Activated T-helper 17 cell treated with anti-CD3 and anti-CD28 coated beads, Interleukin-2, amount 50 U/mL, for 72 hours (primary cell): ENCODE measurements at regions not wholly inside any gene's neighbourhood (a gene's known extent, or its start where the extent isn't known, plus 50 kb on each side); places are given as distances from the start of the nearest gene placed in this dataset.
"Not testable (repeated sequence)": the region's sequence is repeated elsewhere in the genome, so short reads cannot be mapped to it uniquely, and the experiment has no call there.

Experiments used
- ATAC-seq: fragments of 150-1000 bp; cut with Tn5 transposase; replicated peaks from 2 replicates; pipeline ENCODE4 v1.10.0; 2021; ENCODE audit warnings: mild to moderate bottlenecking, moderate library complexity
- H3K27ac Mint-ChIP-seq: one replicate; pipeline ENCODE4 v1.8.0; 2022; ENCODE audit warnings: mixed read lengths
- H3K27me3 Mint-ChIP-seq: one replicate; pipeline ENCODE4 v1.8.0; 2022; ENCODE audit warnings: mixed read lengths
- H3K36me3 Mint-ChIP-seq: one replicate; pipeline ENCODE4 v1.8.0; 2022; ENCODE audit warnings: low read depth, mild to moderate bottlenecking, mixed read lengths
- H3K4me1 Mint-ChIP-seq: one replicate; pipeline ENCODE4 v1.8.0; 2022; ENCODE audit warnings: mixed read lengths
- H3K4me3 Mint-ChIP-seq: one replicate; pipeline ENCODE4 v1.8.0; 2022; ENCODE audit warnings: mild to moderate bottlenecking, mixed read lengths
- H3K9me3 Mint-ChIP-seq: one replicate; pipeline ENCODE4 v1.8.0; 2022; ENCODE audit warnings: mixed read lengths

- Mint-ChIP-seq H3K4me3 (no peak overlapping the region), H3K4me1 (peaks cover 5% of the 10 kb centered on the region), H3K36me3 (no peaks in the 10 kb centered on the region), H3K27ac (no peak overlapping the region), H3K9me3 (no peaks in the 10 kb centered on the region), H3K27me3 (no peaks in the 10 kb centered on the region)
- no peak for ATAC-seq
Measured at GRCh38 chr21:28385845-28386244, 606.8 kb downstream of the LTN1 start.

DNA sequence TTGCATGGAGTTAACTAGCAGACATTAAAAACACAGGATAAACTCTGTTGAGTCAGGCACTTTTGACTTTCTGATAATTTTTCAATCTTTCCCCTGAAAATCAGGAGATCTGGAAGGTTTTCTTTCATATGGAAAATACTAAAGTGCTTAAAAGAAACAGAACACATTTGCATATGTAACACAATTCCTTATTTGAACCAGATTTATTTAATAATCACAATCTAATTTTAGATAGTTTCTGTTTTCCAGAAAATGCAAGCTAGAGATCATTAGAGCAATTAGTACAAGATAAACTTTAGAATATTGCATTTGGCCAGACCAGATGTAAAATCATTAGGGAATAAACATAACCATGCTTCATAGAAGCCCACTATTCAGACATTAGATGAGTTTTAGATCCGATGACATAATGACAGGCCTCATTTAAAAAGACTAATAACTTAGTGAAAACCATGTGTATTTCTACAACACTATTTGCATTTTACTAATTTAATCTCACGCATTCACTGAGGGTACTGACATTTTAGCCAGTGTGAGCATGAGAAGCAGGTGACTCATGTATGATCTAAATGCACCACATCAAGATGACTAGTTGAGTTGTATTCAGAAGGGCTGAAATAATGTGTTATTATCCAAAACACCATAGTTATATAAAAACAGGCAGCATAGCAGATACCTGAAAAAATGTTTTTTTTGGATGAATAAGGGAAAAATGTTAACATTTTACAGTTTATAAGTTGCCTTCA lies 611.5 kb downstream of the LTN1 start:
- not testable (repeated sequence) for H3K9me3 Mint-ChIP-seq, H3K4me1 Mint-ChIP-seq, H3K4me3 Mint-ChIP-seq, ATAC-seq, H3K36me3 Mint-ChIP-seq, H3K27me3 Mint-ChIP-seq, H3K27ac Mint-ChIP-seq

GRCh38 chr21:28380241-28380640 lies 612.4 kb downstream of the LTN1 start:
- H3K4me3 Mint-ChIP-seq = no peak overlapping the region
- no peaks in the 10 kb centered on the region for H3K9me3 Mint-ChIP-seq
- ATAC-seq = no peak
- no peak overlapping the region for H3K27ac Mint-ChIP-seq
- no peaks in the 10 kb centered on the region for H3K36me3 Mint-ChIP-seq
- H3K27me3 Mint-ChIP-seq = peaks cover 2% of the 10 kb centered on the region
- H3K4me1 Mint-ChIP-seq = peaks cover 5% of the 10 kb centered on the region

DNA sequence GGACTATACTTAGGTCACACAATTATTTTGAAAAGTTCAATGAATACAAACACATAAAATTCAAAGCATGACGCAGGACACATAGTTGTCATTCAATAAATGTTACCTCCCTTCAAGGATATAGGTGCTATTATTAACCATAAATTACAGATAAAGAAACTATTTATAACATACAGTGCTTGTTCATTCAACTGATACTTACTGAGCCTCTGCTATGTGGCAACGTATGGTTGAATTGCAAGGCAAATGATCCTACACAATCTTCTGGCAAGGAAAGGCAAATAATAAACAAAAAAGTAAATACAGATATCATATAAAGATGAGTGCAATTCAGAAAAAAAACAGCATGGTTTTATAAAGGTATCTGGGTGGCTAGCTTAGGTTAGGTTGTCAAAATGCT lies 614.7 kb downstream of the LTN1 start:
- Mint-ChIP-seq H3K36me3 (no peaks in the 10 kb centered on the region), H3K9me3 (no peaks in the 10 kb centered on the region), H3K27ac (no peak overlapping the region), H3K4me3 (no peak overlapping the region), H3K4me1 (no peaks in the 10 kb centered on the region), H3K27me3 (peaks cover 4% of the 10 kb centered on the region)
- ATAC-seq = no peak

- peaks cover 4% of the 10 kb centered on the region for H3K27me3 Mint-ChIP-seq
- no peaks in the 10 kb centered on the region for H3K4me1 Mint-ChIP-seq
- ATAC-seq = no peak
- H3K4me3 Mint-ChIP-seq = no peak overlapping the region
- H3K36me3 Mint-ChIP-seq = no peaks in the 10 kb centered on the region
- H3K27ac Mint-ChIP-seq = no peak overlapping the region
- no peaks in the 10 kb centered on the region for H3K9me3 Mint-ChIP-seq
Measured at GRCh38 chr21:28375708-28376385, 616.8 kb downstream of the LTN1 start.

DNA sequence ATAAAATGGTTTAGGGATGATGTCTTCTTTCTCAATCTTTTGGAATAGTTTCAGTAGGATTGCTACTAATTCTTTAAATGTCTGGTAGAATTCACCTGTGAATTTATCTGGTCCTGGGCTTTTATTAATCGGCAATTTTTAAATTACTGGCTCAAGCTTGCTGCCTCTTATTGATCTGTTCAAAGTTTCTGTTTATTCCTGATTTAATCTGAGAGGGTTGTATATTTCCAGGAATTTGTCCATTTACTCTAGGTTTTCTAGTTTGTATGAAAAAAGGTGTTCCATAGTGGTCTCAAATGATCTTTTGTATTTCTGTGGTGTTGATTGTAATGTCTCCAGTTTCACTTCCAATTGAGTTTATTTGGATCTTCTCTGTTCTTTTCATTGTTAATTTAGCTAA lies 617.8 kb downstream of the LTN1 start:
- ATAC-seq = no peak
- Mint-ChIP-seq H3K27me3 (peaks cover 4% of the 10 kb centered on the region), H3K4me1 (no peaks in the 10 kb centered on the region), H3K4me3 (no peak overlapping the region), H3K36me3 (no peaks in the 10 kb centered on the region), H3K27ac (no peak overlapping the region), H3K9me3 (peaks cover 3% of the 10 kb centered on the region)

- no peaks in the 10 kb centered on the region for H3K4me1 Mint-ChIP-seq
- no peaks in the 10 kb centered on the region for H3K36me3 Mint-ChIP-seq
- no peak overlapping the region for H3K27ac Mint-ChIP-seq
- H3K27me3 Mint-ChIP-seq = peaks cover 4% of the 10 kb centered on the region
- H3K4me3 Mint-ChIP-seq = no peak overlapping the region
- H3K9me3 Mint-ChIP-seq = peaks cover 7% of the 10 kb centered on the region
- ATAC-seq = no peak
Measured at GRCh38 chr21:28371713-28372112, 621.0 kb downstream of the LTN1 start.

DNA sequence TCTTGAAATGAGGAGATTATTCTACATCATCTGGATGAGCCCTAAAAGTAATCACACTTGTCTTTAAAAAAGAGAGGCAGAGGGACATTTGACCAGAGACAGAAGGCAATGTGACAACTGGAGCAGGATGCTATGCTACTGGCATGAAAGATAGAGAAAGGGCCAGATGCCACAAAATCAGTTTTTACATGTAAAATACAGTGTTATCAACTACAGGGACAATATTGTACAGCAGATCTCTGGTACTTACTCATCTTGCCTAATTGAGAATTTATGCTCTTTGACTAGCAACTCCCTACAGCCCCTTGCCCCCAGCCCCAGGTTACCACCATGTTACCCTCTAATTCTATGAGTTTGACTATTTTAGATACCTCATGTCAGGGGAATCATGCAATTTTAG lies 633.4 kb downstream of the LTN1 start:
- ATAC-seq = no peak
- no peak overlapping the region for H3K4me3 Mint-ChIP-seq
- H3K27me3 Mint-ChIP-seq = no peaks in the 10 kb centered on the region
- no peaks in the 10 kb centered on the region for H3K9me3 Mint-ChIP-seq
- no peak overlapping the region for H3K27ac Mint-ChIP-seq
- H3K4me1 Mint-ChIP-seq = no peaks in the 10 kb centered on the region
- no peaks in the 10 kb centered on the region for H3K36me3 Mint-ChIP-seq

DNA sequence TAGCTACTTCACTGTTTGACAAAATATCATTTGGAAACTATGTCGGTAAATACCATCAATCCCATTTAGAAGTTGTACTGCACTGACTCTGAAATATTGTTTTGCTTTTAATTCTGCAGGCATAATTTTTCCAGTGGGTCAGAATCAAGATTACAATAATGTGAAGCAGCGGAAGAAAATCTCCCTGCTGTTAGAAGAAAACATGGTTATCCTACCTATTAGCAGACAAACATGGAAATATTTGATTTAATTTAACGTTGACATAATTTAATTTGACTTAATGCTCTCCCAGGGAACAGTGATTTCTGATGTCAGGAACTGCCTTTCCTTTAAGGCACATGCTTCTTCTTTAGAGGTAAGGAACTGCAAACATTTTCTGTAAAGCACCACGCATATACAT lies 634.0 kb downstream of the LTN1 start:
- H3K9me3 Mint-ChIP-seq = no peaks in the 10 kb centered on the region
- H3K36me3 Mint-ChIP-seq = no peaks in the 10 kb centered on the region
- H3K4me3 Mint-ChIP-seq = no peak overlapping the region
- no peak overlapping the region for H3K27ac Mint-ChIP-seq
- H3K4me1 Mint-ChIP-seq = no peaks in the 10 kb centered on the region
- no peaks in the 10 kb centered on the region for H3K27me3 Mint-ChIP-seq
- no peak for ATAC-seq

- Mint-ChIP-seq H3K9me3 (no peaks in the 10 kb centered on the region), H3K27me3 (no peaks in the 10 kb centered on the region), H3K4me1 (no peaks in the 10 kb centered on the region), H3K36me3 (no peaks in the 10 kb centered on the region), H3K27ac (no peak overlapping the region), H3K4me3 (no peak overlapping the region)
- ATAC-seq = no peak
Measured at GRCh38 chr21:28358170-28358569, 634.5 kb downstream of the LTN1 start.

DNA sequence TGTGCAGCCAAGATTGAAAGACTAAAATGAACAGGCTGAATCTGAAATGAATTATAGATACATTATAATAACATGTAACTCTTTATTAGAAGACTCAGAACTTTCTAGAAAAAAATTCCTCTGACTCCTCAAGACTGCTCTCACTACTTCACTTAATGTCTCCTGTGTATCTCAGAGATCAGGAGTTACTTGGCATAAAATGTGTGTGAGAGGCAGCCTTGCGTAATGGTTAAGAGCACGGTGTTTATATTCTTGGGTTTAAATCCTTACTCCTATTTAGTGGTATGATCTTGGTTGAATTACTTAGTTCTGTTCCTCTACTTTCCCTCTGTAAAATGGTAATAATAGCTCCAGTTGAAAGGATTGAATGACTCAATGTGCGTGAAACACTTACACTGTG lies 634.9 kb downstream of the LTN1 start:
- Mint-ChIP-seq H3K27me3 (no peaks in the 10 kb centered on the region), H3K9me3 (no peaks in the 10 kb centered on the region), H3K27ac (no peak overlapping the region), H3K36me3 (no peaks in the 10 kb centered on the region), H3K4me3 (no peak overlapping the region), H3K4me1 (no peaks in the 10 kb centered on the region)
- ATAC-seq = no peak

DNA sequence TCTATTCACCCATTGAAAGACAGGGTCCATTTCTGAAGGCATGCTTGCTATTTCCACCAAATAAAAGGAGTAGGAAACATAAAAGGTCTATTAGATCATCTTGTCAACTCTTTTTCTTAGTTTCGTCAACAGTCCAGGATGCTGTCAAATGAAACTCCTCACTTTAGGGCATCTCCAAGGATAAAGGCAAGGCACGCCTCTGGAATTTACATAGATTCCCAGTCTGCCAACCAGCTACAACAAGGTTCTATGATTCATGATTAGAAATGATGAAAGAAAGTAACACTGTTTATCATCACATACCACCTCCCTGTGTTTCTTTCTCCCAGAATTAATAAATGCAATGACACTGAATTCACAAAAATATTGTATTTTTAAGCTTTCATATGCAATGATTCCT lies 636.3 kb downstream of the LTN1 start:
- Mint-ChIP-seq H3K27me3 (no peaks in the 10 kb centered on the region), H3K4me3 (no peak overlapping the region), H3K9me3 (no peaks in the 10 kb centered on the region), H3K27ac (no peak overlapping the region), H3K36me3 (no peaks in the 10 kb centered on the region), H3K4me1 (no peaks in the 10 kb centered on the region)
- no peak for ATAC-seq

DNA sequence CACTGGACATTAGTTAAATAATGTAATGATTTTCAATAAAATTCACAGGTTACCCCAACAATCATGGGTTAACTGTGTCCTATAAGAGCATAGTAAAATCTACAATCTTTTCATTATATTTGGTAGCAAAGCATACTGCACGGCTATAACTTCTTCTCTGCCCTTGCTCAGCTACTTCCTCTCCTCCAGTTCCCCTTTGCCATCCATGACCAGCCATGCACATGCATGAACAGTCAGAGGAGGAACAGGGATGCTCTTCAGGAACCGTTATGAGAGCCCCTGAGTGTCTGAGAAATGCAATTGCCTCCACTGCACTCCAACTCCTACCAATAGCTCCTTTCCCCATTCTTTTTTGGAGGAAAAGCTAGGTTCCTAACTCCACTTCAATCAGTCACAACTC lies 646.7 kb downstream of the LTN1 start:
- no peaks in the 10 kb centered on the region for H3K36me3 Mint-ChIP-seq
- no peak for ATAC-seq
- H3K4me3 Mint-ChIP-seq = no peak overlapping the region
- no peak overlapping the region for H3K27ac Mint-ChIP-seq
- H3K27me3 Mint-ChIP-seq = peaks cover 2% of the 10 kb centered on the region
- H3K4me1 Mint-ChIP-seq = no peaks in the 10 kb centered on the region
- peaks cover 4% of the 10 kb centered on the region for H3K9me3 Mint-ChIP-seq

DNA sequence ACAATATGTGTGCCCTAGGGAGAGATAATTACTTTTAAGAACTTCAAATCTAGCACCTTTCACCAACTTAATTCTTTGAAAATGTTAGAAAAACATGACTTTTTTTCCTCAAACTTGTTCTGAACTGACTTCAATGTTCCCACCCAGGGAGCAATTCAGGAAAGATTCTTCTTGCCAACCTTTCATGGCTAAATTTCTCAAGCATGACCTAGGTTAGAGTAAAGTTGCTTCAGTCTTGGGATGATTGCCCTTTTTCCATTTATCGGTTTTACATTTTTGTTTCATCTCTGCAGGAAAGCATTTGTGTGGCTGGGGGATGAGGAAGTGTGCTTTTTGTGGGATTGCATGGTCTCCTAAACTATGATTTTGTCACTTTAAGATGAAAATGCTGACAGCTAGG lies 647.7 kb downstream of the LTN1 start:
- Mint-ChIP-seq H3K9me3 (peaks cover 4% of the 10 kb centered on the region), H3K27ac (no peak overlapping the region), H3K27me3 (peaks cover 2% of the 10 kb centered on the region), H3K4me3 (no peak overlapping the region), H3K4me1 (no peaks in the 10 kb centered on the region), H3K36me3 (no peaks in the 10 kb centered on the region)
- ATAC-seq = no peak

- Mint-ChIP-seq H3K9me3 (no peaks in the 10 kb centered on the region), H3K27me3 (peaks cover 2% of the 10 kb centered on the region), H3K27ac (no peak overlapping the region), H3K4me1 (no peaks in the 10 kb centered on the region), H3K4me3 (no peak overlapping the region), H3K36me3 (no peaks in the 10 kb centered on the region)
- ATAC-seq = no peak
Measured at GRCh38 chr21:28342212-28342810, 650.4 kb downstream of the LTN1 start.
